OCI-M1 (cell line): ENCODE measurements at regions not wholly inside any gene's neighbourhood (a gene's known extent, or its start where the extent isn't known, plus 50 kb on each side); places are given as distances from the start of the nearest gene placed in this dataset.
"Not testable (repeated sequence)": the region's sequence is repeated elsewhere in the genome, so short reads cannot be mapped to it uniquely, and the experiment has no call there.

Experiments
- DNase-seq: peaks from one replicate; lab custom pipeline; 2025; lab: John Stamatoyannopoulos, UW

- DNase-seq, result peak; percentile 53
These were observed 1033.6 kb downstream of the CDH8 start for GRCh38 chr16:61002479-61003204.

GRCh38 chr16:60991886-60992285, 1044.4 kb downstream of the CDH8 start:
- DNase-seq, result no peak

GRCh38 chr16:60989592-60989991, 1046.6 kb downstream of the CDH8 start:
- no peak for DNase-seq

GRCh38 chr16:60979119-60979518, 1057.1 kb downstream of the CDH8 start:
- DNase-seq, result no peak

GRCh38 chr16:60949800-60950199, 1086.4 kb downstream of the CDH8 start:
- DNase-seq, result no peak

- DNase-seq, result peak; percentile 25
These were observed 1091.0 kb downstream of the CDH8 start for GRCh38 chr16:60945225-60945624.

- DNase-seq, result not testable (repeated sequence)
These were observed 1100.0 kb downstream of the CDH8 start for GRCh38 chr16:60936189-60936588.

- DNase-seq, result no peak
These were observed 1103.6 kb downstream of the CDH8 start for GRCh38 chr16:60932600-60932999.

- no peak for DNase-seq
These were observed 1105.9 kb downstream of the CDH8 start for GRCh38 chr16:60930291-60930690.

- DNase-seq, result no peak
These were observed 1113.3 kb downstream of the CDH8 start for GRCh38 chr16:60922920-60923319.

- DNase-seq, result no peak
These were observed 1121.9 kb downstream of the CDH8 start for GRCh38 chr16:60914334-60914733.

GRCh38 chr16:60907645-60908044, 1128.6 kb downstream of the CDH8 start:
- no peak for DNase-seq

- no peak for DNase-seq
These were observed 1130.4 kb downstream of the CDH8 start for GRCh38 chr16:60905811-60906210.

- no peak for DNase-seq
These were observed 1134.1 kb downstream of the CDH8 start for GRCh38 chr16:60902114-60902513.

- DNase-seq, result no peak
These were observed 1153.4 kb downstream of the CDH8 start for GRCh38 chr16:60882816-60883215.

- DNase-seq, result no peak
These were observed 1183.6 kb downstream of the CDH8 start for GRCh38 chr16:60852635-60853034.

- DNase-seq, result no peak
These were observed 1214.6 kb downstream of the CDH8 start for GRCh38 chr16:60821661-60822060.

- DNase-seq, result no peak
These were observed 1215.9 kb downstream of the CDH8 start for GRCh38 chr16:60820361-60820760.

GRCh38 chr16:60818465-60818864, 1217.8 kb downstream of the CDH8 start:
- no peak for DNase-seq

- no peak for DNase-seq
These were observed 1219.8 kb downstream of the CDH8 start for GRCh38 chr16:60816461-60816860.

GRCh38 chr16:60815865-60816264, 1220.4 kb downstream of the CDH8 start:
- DNase-seq, result no peak

- no peak for DNase-seq
These were observed 1221.2 kb downstream of the CDH8 start for GRCh38 chr16:60815033-60815432.

- DNase-seq, result peak; percentile 20
These were observed 1224.6 kb downstream of the CDH8 start for GRCh38 chr16:60811657-60812056.

- no peak for DNase-seq
These were observed 1225.1 kb downstream of the CDH8 start for GRCh38 chr16:60811051-60811608.
